ENCODE measurements at regions not wholly inside any gene's neighbourhood (a gene's known extent, or its start where the extent isn't known, plus 50 kb on each side); places are given as distances from the start of the nearest gene placed in this dataset.

DNA sequence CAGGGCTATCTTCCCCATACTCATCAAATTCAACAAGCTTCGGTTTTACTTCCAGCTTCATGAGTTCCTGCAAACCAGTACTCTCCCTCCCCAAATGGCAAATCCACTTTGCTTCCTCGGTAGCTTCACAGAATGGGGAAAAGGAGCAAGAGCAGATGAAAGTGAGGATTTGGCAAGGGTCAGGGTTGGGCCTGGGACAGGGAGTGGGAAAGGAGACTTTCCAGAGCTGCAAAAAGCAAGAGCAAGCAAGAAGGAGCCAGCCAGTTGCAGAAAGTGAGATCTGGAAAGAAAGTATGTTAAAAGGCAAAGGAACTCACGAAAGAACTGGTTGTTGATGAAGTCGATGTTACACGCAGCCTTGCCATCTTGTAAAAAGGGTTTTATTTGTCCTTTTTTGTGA lies 522.8 kb upstream of the TBX3 start:
- DNase-seq: no peak

DNA sequence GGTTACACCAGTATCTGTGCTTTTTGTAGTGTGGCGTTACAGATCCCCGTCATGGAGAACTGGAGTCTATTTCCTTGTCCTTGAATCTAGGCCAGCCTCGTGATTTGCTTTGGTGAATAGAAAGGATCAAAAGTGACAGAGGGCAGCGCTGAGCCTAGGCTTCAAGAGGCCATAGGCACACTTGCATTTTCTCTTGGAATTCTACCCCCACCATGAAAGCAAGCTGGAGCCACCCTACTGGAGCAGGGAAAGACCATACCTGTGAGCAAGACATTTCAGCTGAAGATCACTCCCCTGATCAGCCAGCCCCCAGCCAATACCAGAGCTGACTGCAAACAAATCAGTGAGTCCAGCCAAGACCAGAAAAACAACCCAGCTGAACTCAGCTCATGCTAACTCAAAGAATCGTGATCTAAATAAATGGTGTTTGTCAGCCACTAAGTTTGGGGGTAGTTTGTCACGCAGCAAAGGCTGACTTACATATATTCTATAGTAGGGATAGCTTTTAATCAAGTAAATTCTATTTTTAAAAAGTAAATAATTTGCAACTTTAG lies 521.9 kb upstream of the TBX3 start:
- DNase-seq: no peak

DNA sequence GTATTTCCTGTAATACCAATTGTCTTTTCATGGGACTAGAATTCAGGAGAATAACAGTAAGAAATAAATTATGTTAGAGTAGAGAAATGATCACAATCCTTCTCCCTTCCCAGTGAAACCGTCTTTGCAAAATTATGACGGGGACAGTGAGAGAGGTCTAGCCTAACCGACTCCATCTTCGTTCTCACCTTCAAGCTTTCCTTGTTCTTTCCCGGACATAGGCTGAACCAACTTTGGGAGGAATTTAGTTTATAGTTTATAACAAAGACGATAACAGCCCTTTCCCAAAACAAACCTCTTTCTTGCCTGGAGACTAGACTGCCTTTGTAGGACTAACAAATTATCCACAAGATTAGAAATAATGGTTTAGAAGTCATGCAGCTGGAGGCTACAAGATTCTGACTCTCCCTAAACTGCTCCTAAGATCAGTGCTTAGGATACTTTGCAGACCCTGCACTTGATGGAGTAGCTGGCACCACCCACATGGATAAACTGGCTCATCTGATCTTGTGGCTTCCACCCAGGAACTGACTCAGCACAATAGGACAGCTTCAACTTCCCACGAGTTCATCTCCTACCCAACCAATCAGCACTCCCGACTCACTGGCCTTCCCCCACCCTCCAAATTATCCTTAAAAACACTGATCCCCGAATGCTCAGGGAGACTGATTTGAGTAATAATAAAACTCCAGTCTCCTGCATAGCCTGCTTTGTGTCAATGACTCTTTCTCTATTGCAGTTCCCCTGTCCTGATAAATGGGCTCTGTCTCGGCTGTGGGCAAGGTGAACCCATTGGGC lies 521.2 kb upstream of the TBX3 start:
- no peak for DNase-seq

DNA sequence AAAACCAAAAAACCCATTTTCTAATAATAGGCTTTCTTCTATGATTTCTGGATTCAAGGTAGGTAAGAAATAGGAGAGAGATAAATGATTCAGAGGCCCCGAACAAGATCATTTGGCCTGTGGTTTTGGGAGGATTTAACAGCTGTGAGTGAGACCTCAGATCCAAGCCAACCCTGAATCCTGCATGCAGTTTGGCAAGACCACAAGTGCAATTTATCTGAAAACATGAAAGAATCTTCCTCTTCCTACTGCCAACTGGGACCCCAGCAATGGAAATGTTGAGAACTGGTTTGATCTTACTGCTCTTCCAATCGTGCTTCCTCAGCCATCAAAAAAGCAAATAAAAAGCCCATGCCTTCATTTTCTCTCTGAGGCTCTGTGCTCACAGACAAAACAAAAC lies 519.7 kb upstream of the TBX3 start:
- no peak for DNase-seq

DNA sequence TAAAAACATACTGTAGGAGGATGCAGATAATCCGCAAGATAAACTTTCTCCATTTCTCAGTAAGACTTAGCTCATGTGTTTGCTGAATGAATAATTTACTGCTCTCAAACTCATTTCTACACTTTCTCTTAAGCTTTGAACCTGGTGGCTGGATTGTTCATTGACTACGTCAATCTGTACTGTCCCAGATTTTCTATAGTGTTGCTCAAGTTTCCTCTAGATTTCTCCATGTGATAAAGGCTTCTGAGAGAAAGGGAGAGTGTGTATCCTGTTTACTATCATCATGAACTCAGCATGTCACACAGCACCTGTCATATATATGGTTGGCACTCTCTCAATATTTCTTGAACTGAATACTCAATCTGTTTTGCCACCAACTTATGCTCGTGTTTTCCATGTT lies 518.0 kb upstream of the TBX3 start:
- no peak for DNase-seq

DNA sequence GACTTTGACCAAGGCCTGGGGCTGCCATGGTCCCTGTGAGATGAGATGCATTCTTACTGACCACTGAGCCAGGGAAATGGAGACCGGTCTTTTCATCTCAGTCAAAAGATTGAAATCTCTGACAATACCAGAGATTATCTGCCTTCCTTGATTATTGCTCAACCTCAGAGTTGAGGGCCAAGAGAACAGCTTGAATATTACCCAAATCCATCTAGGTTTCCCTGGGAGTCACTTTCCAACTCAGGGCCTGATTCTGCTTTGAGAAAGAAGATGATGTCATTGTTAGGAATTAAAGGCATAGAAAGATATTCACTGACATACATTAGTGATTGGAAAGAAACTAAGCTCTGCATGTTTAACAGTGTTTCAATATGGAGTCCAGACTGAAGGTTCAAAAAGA lies 515.9 kb upstream of the TBX3 start:
- DNase-seq: no peak

DNA sequence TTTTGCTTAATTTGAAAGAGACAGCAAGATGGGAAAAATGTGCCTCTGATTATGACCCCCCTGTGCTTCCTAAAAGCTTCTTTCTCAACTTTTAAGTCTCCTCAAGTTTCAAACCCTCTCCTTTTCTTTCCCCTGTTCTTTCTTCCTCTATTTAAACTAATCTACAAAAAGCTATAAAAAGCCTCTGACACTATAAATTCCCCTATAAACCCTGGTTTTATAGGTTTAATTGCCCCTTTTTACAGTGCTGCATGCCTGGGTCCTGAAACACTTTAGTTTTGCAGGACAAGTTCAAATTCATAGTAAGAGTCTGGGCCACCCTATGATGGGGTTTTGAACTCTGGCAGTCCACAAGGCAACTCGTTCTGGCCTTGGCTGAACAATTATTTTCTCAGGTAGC lies 510.9 kb upstream of the TBX3 start:
- DNase-seq: no peak

DNA sequence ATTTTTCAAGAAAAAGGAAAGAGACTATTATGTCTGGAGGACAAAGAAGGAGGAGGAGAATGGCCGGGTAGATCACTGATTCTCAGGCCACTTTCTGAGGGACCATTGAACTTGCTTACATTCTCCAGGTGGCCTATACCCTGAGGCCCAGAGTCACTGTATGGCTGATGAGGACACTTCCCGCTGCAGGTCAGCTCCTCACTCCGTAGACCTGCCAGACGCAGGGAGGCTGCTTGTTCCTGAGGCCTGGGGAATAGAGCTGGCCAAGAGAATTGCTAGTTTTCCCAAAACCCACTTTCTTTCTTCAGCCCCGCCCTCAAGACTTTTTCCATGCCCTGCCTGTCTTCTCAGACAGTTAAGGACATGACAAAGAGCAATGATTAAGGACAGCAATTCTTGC lies 510.5 kb upstream of the TBX3 start:
- no peak for DNase-seq

DNA sequence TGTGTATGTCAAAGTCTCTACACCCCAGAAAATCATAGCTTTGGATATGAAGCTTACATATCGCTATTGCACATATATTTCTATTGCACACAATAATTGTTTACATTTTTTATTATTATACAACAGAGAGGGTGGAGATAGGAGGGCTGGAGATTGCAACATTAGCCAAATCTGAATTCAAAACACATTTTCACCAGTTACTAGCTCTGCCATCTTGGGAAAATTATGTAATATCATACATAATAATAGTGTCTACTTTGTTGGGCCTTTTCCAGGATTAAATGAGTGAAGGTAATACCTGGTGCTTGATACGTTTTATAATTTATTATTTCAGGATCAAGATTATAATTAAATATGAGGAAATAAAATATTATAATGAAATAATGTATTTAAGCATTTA lies 507.4 kb upstream of the TBX3 start:
- DNase-seq: no peak

DNA sequence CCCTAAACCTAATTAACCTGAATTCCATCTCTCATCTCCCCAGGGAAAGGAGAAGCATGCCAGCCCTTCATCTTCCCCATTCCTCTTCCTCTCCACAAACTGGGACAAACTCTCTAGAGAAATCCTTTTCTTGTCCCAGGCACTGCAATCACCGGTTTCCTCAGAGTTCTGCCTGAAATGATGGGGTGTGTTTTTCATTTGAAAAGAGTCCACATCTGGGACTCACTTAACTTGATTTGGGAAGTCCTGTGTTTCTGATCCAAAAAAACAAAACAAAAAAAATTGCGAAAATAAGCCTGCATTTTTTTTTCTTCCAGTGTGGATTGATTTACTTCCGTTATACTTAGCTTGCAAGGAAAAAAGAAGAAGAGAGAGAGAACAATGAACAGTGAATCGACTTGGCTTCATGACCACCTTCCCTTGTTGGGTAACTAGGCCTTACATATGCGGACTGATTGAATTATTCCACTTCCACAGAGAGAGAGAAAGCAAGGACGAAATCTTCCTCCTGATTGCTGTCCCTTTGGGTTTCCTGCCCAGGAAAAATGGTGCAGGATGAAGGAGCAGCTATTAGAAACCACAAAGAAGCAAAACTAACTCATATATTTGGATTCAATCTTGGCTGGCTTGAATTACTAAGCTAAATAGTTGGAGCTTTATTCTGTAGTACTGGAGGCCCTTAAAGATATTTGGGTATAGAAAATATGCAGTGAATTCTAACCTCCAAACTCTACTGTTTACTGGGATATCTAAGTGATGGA lies 506.2 kb upstream of the TBX3 start:
- DNase-seq: no peak

DNA sequence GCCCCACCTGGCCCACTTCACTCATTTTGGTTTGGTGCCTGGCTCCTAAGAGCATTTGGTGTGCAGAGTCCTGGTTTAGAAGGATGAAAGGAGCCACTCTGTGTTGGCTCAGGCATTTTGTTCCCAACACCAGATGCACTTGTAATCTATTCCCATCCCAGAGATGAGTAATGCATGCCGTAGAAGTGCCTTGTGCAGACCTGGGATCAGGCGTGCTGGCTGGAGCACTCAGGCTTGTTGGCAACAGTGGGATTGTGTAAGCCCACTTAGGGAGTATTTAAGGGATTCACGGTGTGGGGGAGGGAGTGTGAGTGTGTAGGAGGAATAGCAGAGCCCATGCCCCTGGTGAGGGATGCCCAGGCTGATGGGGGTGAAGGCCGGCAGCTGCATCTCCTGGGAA lies 501.5 kb upstream of the TBX3 start:
- no peak for DNase-seq

DNA sequence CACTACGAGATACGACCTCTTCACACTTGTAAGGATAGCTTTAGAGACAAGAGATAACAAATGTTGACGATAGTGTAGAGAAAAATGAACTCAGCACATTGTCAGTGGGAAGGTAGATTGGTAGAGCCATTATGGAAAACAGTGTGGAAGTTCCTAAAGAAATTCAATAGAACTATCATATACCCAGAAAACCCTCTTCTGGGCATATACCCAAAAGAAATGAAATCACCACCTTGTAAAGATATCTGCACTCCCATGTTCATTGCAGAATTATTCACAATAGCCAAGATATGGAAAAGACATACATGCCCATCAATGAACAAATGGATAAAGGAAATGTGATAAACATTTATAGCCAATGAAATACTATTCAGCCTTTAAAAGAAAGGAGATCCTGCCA lies 499.8 kb upstream of the TBX3 start:
- no peak for DNase-seq

DNA sequence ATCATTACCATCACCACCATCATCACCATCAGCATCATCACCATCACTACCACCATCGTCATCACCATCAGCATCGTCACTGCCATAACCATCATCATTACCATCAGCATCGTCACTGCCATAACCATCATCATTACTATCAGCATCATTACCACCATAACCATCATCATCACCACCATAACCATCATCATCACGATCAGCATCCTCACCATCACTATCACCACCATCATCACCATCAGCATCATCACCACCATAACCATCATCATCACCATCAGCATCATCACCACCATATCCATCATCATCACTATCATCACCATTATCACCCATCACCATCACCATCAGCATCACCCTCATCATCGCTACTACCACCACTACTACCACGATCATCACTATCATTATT lies 493.9 kb upstream of the TBX3 start:
- no peak for DNase-seq

DNA sequence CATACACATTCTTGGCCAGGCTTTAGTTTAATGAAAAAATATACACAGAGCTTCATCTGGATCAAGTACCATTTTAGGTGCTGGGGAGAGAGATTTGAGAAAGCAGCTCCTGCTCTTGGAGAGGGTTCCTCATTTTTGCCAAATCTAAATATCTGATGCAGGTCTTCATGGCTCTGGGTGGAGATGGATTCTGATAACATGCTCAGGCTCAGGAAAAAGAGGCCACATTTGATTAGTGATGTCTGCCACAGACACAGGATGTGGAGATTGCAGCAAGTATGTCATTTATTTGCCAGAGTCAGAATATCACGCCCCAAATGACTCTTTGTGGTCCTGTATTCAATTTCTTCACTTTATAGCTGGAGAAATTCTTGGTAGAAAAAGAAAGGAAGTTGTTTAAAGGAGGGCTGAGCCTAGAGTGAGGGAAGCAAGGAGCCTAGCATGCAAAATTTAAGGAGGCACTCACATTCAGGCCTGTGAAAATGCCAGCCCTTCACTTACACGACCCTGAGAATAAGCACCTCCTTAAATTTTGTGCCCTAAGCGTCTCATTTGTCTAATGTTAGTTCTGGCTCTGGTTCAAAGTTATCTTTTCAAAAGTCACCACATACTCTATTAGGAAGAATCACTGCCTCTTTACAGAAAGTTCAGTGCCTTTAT lies 492.9 kb upstream of the TBX3 start:
- no peak for DNase-seq

DNA sequence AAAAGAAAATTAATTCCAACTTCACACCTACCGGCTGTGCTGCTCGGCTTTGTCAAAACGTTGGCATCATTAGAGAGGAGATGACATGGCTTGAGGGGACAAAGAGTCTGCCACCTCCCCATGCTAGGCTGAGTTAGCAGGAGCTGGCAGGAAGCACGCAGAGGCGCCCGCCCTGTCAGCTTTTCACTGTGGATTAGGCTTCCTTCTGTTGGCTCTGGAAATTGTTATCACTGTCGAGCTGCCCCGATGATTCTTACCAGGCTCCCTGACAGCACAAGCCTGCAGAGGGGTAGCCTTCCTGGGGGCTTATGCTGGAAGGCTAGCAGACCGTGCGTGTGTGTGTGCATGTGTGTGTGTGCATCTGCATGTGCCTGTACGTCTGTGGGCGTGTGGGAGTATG lies 490.9 kb upstream of the TBX3 start:
- no peak for DNase-seq

DNA sequence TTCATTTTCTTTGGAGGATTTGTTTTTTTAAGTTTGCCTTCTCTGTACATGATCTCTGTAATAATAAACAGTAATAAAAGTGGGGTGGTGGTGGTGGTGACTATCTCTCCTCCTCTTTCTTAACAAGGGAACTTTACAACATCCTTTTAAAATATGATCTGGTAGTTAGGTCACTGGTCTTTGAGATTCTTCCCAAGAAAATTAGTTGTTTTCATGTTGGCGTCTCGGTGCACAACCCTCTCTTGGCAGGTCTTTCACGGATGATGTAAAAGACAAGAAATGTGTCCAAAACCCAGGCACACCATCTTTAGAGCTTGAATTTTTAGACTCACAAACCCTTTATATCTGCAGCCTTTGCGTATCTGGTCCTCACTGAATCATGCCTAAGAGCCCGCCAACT lies 488.5 kb upstream of the TBX3 start:
- no peak for DNase-seq

DNA sequence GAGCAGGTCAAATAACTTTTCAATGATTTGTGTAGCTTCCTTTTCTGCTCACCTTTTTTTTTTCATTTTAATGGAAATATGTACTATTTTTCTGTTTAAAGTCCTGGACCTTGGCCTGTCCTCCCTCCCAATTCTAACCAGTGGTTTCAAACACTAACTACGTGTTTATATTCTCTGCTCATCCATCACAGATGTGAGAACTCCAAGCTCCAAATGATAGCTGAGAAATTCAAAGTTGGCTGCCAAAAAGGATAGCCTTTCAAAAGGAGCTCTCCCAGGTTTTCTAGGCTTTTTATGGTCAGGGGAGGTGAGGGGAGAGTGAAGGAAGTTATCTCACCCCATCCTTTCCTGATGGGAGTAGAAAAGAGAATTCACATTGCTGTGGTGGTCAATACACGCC lies 486.0 kb upstream of the TBX3 start:
- DNase-seq: no peak

DNA sequence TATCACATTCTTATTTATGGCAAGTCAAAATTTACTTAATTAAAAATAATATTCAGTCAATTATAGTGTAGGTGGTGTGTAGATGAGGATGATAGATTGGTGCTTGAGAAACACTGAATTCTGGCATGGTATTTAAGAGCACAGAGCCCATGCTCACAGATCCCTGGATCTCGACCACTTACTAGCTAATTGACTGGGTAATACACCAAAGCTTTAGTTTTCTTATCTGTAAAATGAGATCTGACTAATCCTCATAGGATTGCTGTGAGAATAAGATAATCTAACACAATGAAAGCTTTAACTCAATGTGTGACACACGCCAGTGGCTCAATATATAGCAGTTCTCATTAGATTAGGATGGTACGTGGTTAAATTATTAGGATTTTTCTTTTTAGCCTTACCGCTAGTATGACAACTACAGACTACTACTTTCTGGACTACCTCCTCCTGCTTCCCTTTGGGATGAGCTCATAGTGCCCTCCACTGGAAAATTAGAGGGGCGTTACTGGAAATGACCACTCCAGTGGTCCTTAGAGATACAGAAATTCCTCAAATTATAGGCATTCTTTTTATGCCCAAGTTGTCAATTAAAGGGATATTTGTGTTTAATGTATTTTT lies 482.8 kb upstream of the TBX3 start:
- DNase-seq: no peak

DNA sequence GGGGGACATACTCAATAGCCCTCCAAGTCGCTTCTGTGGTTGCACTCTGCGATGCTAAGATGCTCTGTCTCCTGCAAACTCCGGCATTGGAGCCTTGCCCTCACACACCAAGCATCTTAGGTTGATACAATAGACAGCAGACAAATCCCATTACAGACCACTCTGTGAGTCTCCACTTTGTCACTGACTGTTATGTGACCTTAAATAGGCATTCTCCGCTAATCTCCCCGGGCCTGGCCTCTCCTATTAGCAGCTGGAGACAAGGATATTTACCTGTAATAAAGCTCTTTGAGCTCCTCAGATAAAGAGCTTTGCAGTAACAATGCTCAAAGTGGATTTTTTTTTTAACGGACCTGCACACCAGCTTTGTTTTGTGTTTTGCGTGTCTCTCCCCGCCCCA lies 479.7 kb upstream of the TBX3 start:
- DNase-seq: no peak

DNA sequence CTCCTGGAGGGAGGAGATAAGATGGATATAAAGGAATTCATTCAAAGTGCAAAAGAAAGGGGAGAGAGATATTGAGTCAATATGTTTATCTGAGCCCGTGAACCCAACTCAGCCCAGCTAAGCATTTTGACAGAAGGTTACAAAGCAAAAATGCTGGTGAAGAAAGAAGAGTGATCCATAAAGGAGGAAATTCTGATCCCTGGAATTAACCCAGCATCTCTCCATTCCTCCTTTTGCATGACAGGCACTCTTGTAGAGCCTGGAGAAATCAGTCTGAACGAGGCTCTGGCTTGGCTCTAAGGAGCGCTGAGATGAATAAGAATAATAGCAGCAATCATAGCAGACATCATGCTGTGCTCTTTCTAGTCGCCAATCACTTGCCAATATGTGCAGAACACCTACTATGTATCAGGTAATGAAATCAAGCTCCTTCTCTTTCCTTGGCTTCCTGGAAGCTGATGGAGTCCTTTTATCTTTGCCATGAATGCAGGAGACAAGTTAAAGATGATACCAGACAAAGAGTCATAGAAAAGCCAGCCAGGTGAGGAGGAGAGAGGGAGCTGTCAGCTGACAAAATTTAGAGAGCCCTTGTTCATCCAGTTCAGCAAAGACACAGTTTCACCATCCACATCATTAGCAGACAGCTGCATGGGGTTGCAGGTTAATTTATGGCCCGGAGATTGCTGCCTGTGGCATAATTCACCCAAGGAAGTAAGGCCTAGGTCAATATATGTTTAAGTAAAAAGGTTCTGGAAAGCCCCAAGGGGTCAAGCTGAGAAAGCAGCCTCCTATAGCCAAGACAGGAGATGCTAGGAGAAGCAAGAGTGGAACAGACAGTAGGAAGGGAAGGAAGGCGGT lies 476.5 kb upstream of the TBX3 start:
- no peak for DNase-seq

DNA sequence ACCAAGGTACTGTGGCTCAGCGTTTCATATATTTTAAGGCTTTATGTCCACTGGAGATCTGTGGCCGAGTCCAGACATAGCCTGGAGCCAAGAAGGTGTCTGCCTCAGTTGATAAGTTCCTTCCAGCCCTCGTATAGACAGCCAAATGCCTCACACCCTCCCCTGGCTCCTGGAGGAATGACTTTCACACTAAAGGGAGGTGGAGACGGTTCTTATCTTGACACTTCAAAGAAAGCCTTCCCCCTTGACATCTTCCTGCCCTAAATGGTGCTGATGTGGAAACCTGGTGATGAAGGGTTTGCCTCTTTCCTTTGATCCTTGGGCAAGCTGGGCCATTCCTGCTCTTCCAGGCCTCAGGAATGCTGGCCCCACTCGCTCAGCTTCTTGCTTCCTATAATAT lies 474.8 kb upstream of the TBX3 start:
- DNase-seq: no peak
